ENCODE measurements at regions not wholly inside any gene's neighbourhood (a gene's known extent, or its start where the extent isn't known, plus 50 kb on each side); places are given as distances from the start of the nearest gene placed in this dataset.

GRCh38 chr6:137568067-137568466, 73.9 kb upstream of the OLIG3 start (continued):
- TF ChIP-seq ZNF274 (IDR thresholded peaks at IDR 0.05; ENCODE audit: borderline replicate concordance, extremely low read depth, low read length) (no peak), YY1 (IDR thresholded peaks at IDR 0.05; ENCODE audit: low read depth, low read length) (no peak), CTCF (IDR thresholded peaks at IDR 0.05; ENCODE audit: control extremely low read depth in 1 of 3, insufficient read depth in 1 of 3, low read depth in 1 of 3, low read length in 3 of 3) (no peak), TEAD4 (IDR thresholded peaks at IDR 0.05; ENCODE audit: low read depth, low read length) (no peak), SIRT6 (IDR thresholded peaks at IDR 0.05; ENCODE audit: low read length) (no peak), SIN3A (conservative IDR thresholded peaks at IDR 0.05 in 1 of 2, IDR thresholded peaks at IDR 0.05 in 1 of 2; ENCODE audit: low read depth in 1 of 2, low read length in 2 of 2) (no peak), RNF2 (IDR thresholded peaks at IDR 0.05; ENCODE audit: borderline replicate concordance, low read depth, low read length, missing control alignments, poor library complexity, severe bottlenecking) (no peak)

All from H1 (cell line).